ENCODE measurements at regions not wholly inside any gene's neighbourhood (a gene's known extent, or its start where the extent isn't known, plus 50 kb on each side); places are given as distances from the start of the nearest gene placed in this dataset.

- no peaks in the 10 kb centered on the region for H3K79me2 ChIP-seq (ENCODE audit: control insufficient read depth, insufficient read depth, low read length)
- no peak for FAIRE-seq
- no peaks in the 10 kb centered on the region for H3K9me1 ChIP-seq (ENCODE audit: control insufficient read depth, extremely low read depth, insufficient read depth, low read length)
- H3K36me3 ChIP-seq (ENCODE audit: control insufficient read depth in 2 of 2, extremely low read depth in 1 of 2, insufficient read depth in 2 of 2, low read length in 2 of 2): no peaks in the 10 kb centered on the region
- DNase-seq (ENCODE audit: low read depth, low spot score): no peak
- no peak overlapping the region for H3K4me2 ChIP-seq (ENCODE audit: control insufficient read depth, extremely low read depth, insufficient read depth, low read depth, low read length)
- no peaks in the 10 kb centered on the region for H3K4me1 ChIP-seq (ENCODE audit: control insufficient read depth, extremely low read depth, insufficient read depth, low read length)
- H2AFZ ChIP-seq (ENCODE audit: control insufficient read depth, low read length): no peak overlapping the region
- TF ChIP-seq CTCF (optimal IDR thresholded peaks at IDR 0.05 in 1 of 3, IDR thresholded peaks at IDR 0.05 in 1 of 3, conservative IDR thresholded peaks at IDR 0.05 in 1 of 3; ENCODE audit: extremely low read depth in 1 of 3, insufficient read depth in 2 of 3, low read length in 3 of 3) (no peak), EZH2 (IDR thresholded peaks at IDR 0.05; ENCODE audit: low read length) (no peak)
- no peak overlapping the region for H3K9ac ChIP-seq (ENCODE audit: control insufficient read depth, extremely low read depth, insufficient read depth, low read length)
- H4K20me1 ChIP-seq (ENCODE audit: control insufficient read depth, extremely low read depth, insufficient read depth, low read length): no peaks in the 10 kb centered on the region
- H3K9me3 ChIP-seq (ENCODE audit: control insufficient read depth, low read depth, low read length): no peaks in the 10 kb centered on the region
- H3K27me3 ChIP-seq (ENCODE audit: control insufficient read depth, extremely low read depth, insufficient read depth, low read length): no peaks in the 10 kb centered on the region
- dilution Hi-C loops (cut with MboI; ENCODE audit: extremely low pct_ligation_motif_present, low sequenced_read_pairs): no loop called here
- H3K4me3 ChIP-seq (ENCODE audit: control insufficient read depth in 2 of 3, extremely low read depth in 1 of 3, insufficient read depth in 2 of 3, low read depth in 1 of 3, low read length in 3 of 3): no peak overlapping the region
- no peak overlapping the region for H3K27ac ChIP-seq (ENCODE audit: control insufficient read depth, insufficient read depth, low read length)
These were observed 124.3 kb upstream of the RASGEF1B start for GRCh38 chr4:81595798-81596610.

GRCh38 chr4:81595287-81595686, 123.6 kb upstream of the RASGEF1B start:
- FAIRE-seq (no peak), DNase-seq (ENCODE audit: low read depth, low spot score) (no peak)
- H4K20me1 ChIP-seq (ENCODE audit: control insufficient read depth, extremely low read depth, insufficient read depth, low read length): no peaks in the 10 kb centered on the region
- TF ChIP-seq EZH2 (IDR thresholded peaks at IDR 0.05; ENCODE audit: low read length) (no peak), CTCF (optimal IDR thresholded peaks at IDR 0.05 in 1 of 3, IDR thresholded peaks at IDR 0.05 in 1 of 3, conservative IDR thresholded peaks at IDR 0.05 in 1 of 3; ENCODE audit: extremely low read depth in 1 of 3, insufficient read depth in 2 of 3, low read length in 3 of 3) (no peak)
- H3K4me1 ChIP-seq (ENCODE audit: control insufficient read depth, extremely low read depth, insufficient read depth, low read length): no peaks in the 10 kb centered on the region
- H3K36me3 ChIP-seq (ENCODE audit: control insufficient read depth in 2 of 2, extremely low read depth in 1 of 2, insufficient read depth in 2 of 2, low read length in 2 of 2): no peaks in the 10 kb centered on the region
- no peaks in the 10 kb centered on the region for H3K9me1 ChIP-seq (ENCODE audit: control insufficient read depth, extremely low read depth, insufficient read depth, low read length)
- no peak overlapping the region for H2AFZ ChIP-seq (ENCODE audit: control insufficient read depth, low read length)
- dilution Hi-C loops (cut with MboI; ENCODE audit: extremely low pct_ligation_motif_present, low sequenced_read_pairs): no loop called here
- no peak overlapping the region for H3K9ac ChIP-seq (ENCODE audit: control insufficient read depth, extremely low read depth, insufficient read depth, low read length)
- no peaks in the 10 kb centered on the region for H3K9me3 ChIP-seq (ENCODE audit: control insufficient read depth, low read depth, low read length)
- no peaks in the 10 kb centered on the region for H3K27me3 ChIP-seq (ENCODE audit: control insufficient read depth, extremely low read depth, insufficient read depth, low read length)
- H3K4me3 ChIP-seq (ENCODE audit: control insufficient read depth in 2 of 3, extremely low read depth in 1 of 3, insufficient read depth in 2 of 3, low read depth in 1 of 3, low read length in 3 of 3): no peak overlapping the region
- no peak overlapping the region for H3K4me2 ChIP-seq (ENCODE audit: control insufficient read depth, extremely low read depth, insufficient read depth, low read depth, low read length)
- no peak overlapping the region for H3K27ac ChIP-seq (ENCODE audit: control insufficient read depth, insufficient read depth, low read length)
- H3K79me2 ChIP-seq (ENCODE audit: control insufficient read depth, insufficient read depth, low read length): no peaks in the 10 kb centered on the region

Data from keratinocyte (primary cell).